Lower leg skin (tissue), 4 donors: ENCODE measurements at regions not wholly inside any gene's neighbourhood (a gene's known extent, or its start where the extent isn't known, plus 50 kb on each side); places are given as distances from the start of the nearest gene placed in this dataset.

Experiments used
- DNase-seq, 2 donors: peaks; one replicate each; pipeline ENCODE4 v3.0.0-alpha.2; 2019; ENCODE audit warnings: low spot score in 2 of 2
- H3K4me3 ChIP-seq: fragments of 200-600 bp; sonication (generic); 2 replicates; pipeline ENCODE4 v1.5.1; 2017; ENCODE audit warnings: mild to moderate bottlenecking, low read depth; ENCODE audit not compliant: poor library complexity, severe bottlenecking
- POLR2A ChIP-seq, 2 donors: fragments of 450-650 bp; IDR thresholded peaks; one replicate each; pipeline ENCODE4 v1.6.1; 2016 to 2017; ENCODE audit warnings: antibody characterized with exemption in 2 of 2, mild to moderate bottlenecking in 1 of 2, moderate library complexity in 1 of 2
- whole genome bisulfite sequencing, 2 donors: methylation state at CpG; one replicate each; pipeline ENCODE4 v1.1.5; 2018; 5-methylcytosine and 5-hydroxymethylcytosine counted together
- intact Hi-C: fragments of 100-400 bp; cut with DNase I; formaldehyde crosslinking; loops from one replicate; pipeline ENCODE4 v1.15.0; 2023; ENCODE audit warnings: low total_unique reads
- TF ChIP-seq, protein P1 (sequence below), 3 donors: fragments of 450-650 bp; IDR thresholded peaks; one replicate each; pipeline ENCODE4 v1.5.1; 2016; ENCODE audit warnings: antibody characterized with exemption in 3 of 3, mild to moderate bottlenecking in 3 of 3, moderate library complexity in 2 of 3

DNA sequence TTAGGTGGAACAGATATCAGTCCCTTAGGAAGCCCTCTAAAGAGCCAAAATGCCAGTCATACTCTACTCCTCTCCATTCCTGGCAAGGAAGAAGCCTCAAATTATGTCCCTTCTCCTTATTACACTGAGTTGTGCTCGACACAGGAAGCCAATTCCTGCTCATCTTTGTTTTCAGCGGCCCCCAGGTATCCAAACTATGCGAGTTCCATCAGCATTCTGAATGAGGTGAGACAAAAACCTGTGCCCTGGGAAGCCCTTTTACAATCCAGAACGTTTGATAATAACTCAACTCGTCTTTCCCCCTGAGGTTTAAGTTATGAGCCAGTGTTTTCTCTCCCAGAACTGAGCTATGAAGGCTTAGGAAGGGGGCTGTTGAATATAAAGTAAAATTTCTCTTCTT is 580.5 kb downstream of the NXPH1 start:
- H3K4me3 ChIP-seq, result no peak overlapping the region
- intact Hi-C loops, result no loop called here
- no peak for DNase-seq
- TF ChIP-seq, protein P1, sequence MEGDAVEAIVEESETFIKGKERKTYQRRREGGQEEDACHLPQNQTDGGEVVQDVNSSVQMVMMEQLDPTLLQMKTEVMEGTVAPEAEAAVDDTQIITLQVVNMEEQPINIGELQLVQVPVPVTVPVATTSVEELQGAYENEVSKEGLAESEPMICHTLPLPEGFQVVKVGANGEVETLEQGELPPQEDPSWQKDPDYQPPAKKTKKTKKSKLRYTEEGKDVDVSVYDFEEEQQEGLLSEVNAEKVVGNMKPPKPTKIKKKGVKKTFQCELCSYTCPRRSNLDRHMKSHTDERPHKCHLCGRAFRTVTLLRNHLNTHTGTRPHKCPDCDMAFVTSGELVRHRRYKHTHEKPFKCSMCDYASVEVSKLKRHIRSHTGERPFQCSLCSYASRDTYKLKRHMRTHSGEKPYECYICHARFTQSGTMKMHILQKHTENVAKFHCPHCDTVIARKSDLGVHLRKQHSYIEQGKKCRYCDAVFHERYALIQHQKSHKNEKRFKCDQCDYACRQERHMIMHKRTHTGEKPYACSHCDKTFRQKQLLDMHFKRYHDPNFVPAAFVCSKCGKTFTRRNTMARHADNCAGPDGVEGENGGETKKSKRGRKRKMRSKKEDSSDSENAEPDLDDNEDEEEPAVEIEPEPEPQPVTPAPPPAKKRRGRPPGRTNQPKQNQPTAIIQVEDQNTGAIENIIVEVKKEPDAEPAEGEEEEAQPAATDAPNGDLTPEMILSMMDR (IDR thresholded peaks at IDR 0.05), result no peak
- no peak for TF ChIP-seq POLR2A (IDR thresholded peaks at IDR 0.05)
- WGBS, 2 donors, result 17 to 25% methylated on average over 5 of the region's 5 CpGs

GRCh38 chr7:9017286-9017685 is 583.9 kb downstream of the NXPH1 start:
- intact Hi-C loops, result no loop called here
- TF ChIP-seq, protein P1 (IDR thresholded peaks at IDR 0.05), result no peak
- no peak overlapping the region for H3K4me3 ChIP-seq
- DNase-seq, result no peak
- WGBS, 2 donors, result 90 to 91% methylated on average over 7 of the region's 7 CpGs

- WGBS, 2 donors, result 65 to 76% methylated on average over 1 of the region's 1 CpG
Measured at GRCh38 chr7:9022456-9022855, 589.0 kb downstream of the NXPH1 start.

GRCh38 chr7:9023675-9024294 is 590.4 kb downstream of the NXPH1 start:
- 52 to 53% methylated on average over 5 of the region's 5 CpGs for WGBS, 2 donors
- no peak for DNase-seq
- intact Hi-C loops, result no loop called here
- no peak for TF ChIP-seq POLR2A (IDR thresholded peaks at IDR 0.05)
- no peak overlapping the region for H3K4me3 ChIP-seq

More at GRCh38 chr7:9022456-9022855, 589.0 kb downstream of the NXPH1 start:
- no peak for DNase-seq
- no peak overlapping the region for H3K4me3 ChIP-seq
- intact Hi-C loops, result no loop called here
- TF ChIP-seq, protein P1 (IDR thresholded peaks at IDR 0.05), result no peak
- no peak for TF ChIP-seq POLR2A (IDR thresholded peaks at IDR 0.05)

GRCh38 chr7:9026121-9026520 is 592.7 kb downstream of the NXPH1 start:
- intact Hi-C loops, result no loop called here
- DNase-seq, result no peak
- H3K4me3 ChIP-seq, result no peak overlapping the region
- TF ChIP-seq POLR2A (IDR thresholded peaks at IDR 0.05), result no peak
- TF ChIP-seq, protein P1 (IDR thresholded peaks at IDR 0.05), result no peak
- WGBS, 2 donors, result 86 to 90% methylated on average over 5 of the region's 5 CpGs

- TF ChIP-seq, protein P1 (IDR thresholded peaks at IDR 0.05), result no peak
- TF ChIP-seq POLR2A (IDR thresholded peaks at IDR 0.05), result no peak
- intact Hi-C loops, result no loop called here
- 91 to 94% methylated on average over 4 of the region's 4 CpGs for WGBS, 2 donors
Measured at GRCh38 chr7:9028012-9028411, 594.6 kb downstream of the NXPH1 start.

More at GRCh38 chr7:9028012-9028411, 594.6 kb downstream of the NXPH1 start:
- DNase-seq, result no peak
- no peak overlapping the region for H3K4me3 ChIP-seq
